Suprapubic skin (tissue), 4 donors: ENCODE measurements at regions not wholly inside any gene's neighbourhood (a gene's known extent, or its start where the extent isn't known, plus 50 kb on each side); places are given as distances from the start of the nearest gene placed in this dataset.

Source experiments
- EP300 ChIP-seq: sonication (generic); formaldehyde crosslinking; IDR thresholded peaks from one replicate; pipeline ENCODE4 v1.6.1; 2017; ENCODE audit warnings: antibody characterized with exemption
- POLR2A ChIP-seq, 2 donors: fragments of 450-650 bp; IDR thresholded peaks; one replicate each; pipeline ENCODE4 v1.6.1; 2017; ENCODE audit warnings: antibody characterized with exemption in 2 of 2, mild to moderate bottlenecking in 2 of 2, moderate library complexity in 2 of 2
- POLR2AphosphoS5 ChIP-seq, 3 donors: sonication (generic); formaldehyde crosslinking; IDR thresholded peaks; one replicate each; pipeline ENCODE4 v1.6.1; 2017; ENCODE audit warnings: antibody characterized with exemption in 3 of 3
- TF ChIP-seq, protein P1 (sequence below), 2 donors: fragments of 200-600 bp in 1 of 2; fragments of 450-650 bp in 1 of 2; sonication (generic) in 1 of 2; IDR thresholded peaks; one replicate each; pipeline ENCODE4 v1.5.1; 2016 to 2019; ENCODE audit warnings: antibody characterized with exemption in 2 of 2, mild to moderate bottlenecking in 1 of 2, moderate library complexity in 1 of 2

DNA sequence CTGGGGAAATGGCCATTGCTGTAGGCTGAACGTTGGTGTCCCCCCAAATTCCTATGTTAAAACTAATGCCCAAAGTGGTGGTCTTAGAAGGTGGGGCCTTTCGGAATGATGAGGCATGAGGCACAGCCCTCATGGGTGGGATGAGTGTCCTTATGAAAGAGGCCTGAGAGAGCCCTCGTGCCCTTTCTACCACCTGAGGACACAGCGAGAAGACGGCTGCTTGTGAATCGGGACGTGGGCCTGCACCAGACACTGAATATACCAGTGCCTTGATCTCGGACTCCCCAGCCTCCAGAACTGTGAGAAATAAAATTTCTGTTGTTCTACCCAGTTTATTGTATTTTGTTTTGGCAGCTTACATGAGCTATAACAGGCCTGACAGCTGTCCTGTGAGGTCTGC lies 162.9 kb upstream of the B3GAT1 start:
- TF ChIP-seq, protein P1, sequence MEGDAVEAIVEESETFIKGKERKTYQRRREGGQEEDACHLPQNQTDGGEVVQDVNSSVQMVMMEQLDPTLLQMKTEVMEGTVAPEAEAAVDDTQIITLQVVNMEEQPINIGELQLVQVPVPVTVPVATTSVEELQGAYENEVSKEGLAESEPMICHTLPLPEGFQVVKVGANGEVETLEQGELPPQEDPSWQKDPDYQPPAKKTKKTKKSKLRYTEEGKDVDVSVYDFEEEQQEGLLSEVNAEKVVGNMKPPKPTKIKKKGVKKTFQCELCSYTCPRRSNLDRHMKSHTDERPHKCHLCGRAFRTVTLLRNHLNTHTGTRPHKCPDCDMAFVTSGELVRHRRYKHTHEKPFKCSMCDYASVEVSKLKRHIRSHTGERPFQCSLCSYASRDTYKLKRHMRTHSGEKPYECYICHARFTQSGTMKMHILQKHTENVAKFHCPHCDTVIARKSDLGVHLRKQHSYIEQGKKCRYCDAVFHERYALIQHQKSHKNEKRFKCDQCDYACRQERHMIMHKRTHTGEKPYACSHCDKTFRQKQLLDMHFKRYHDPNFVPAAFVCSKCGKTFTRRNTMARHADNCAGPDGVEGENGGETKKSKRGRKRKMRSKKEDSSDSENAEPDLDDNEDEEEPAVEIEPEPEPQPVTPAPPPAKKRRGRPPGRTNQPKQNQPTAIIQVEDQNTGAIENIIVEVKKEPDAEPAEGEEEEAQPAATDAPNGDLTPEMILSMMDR (IDR thresholded peaks at IDR 0.05), result no peak
- no peak for TF ChIP-seq EP300
- no peak for TF ChIP-seq POLR2AphosphoS5 (IDR thresholded peaks at IDR 0.05)
- no peak for TF ChIP-seq POLR2A (IDR thresholded peaks at IDR 0.05)
